HCT116 (cell line): ENCODE measurements at regions not wholly inside any gene's neighbourhood (a gene's known extent, or its start where the extent isn't known, plus 50 kb on each side); places are given as distances from the start of the nearest gene placed in this dataset.

Source experiments
- CBX3 ChIP-seq: IDR thresholded peaks from 2 replicates; pipeline ENCODE4 v1.6.1; 2012; ENCODE audit warnings: low read depth
- CEBPB ChIP-seq: IDR thresholded peaks from 2 replicates; pipeline ENCODE4 v1.6.1; 2012; ENCODE audit warnings: low read depth
- EZH2 ChIP-seq: fragments of 200-600 bp; sonication (generic); IDR thresholded peaks from 2 replicates; pipeline ENCODE4 v1.6.1; 2017; ENCODE audit warnings: antibody characterized with exemption, mixed run types
- EZH2phosphoT487 ChIP-seq: fragments of 200-600 bp; IDR thresholded peaks from 2 replicates; pipeline ENCODE4 v1.6.1; 2018; ENCODE audit warnings: antibody characterized with exemption, borderline replicate concordance
- POLR2AphosphoS5 ChIP-seq: IDR thresholded peaks from 2 replicates; pipeline ENCODE4 v1.6.1; 2011; ENCODE audit warnings: mild to moderate bottlenecking, low read depth, low read length, moderate library complexity
- RAD21 ChIP-seq: IDR thresholded peaks from 2 replicates; pipeline ENCODE4 v1.6.1; 2012; ENCODE audit warnings: low read depth, mild to moderate bottlenecking
- SIN3A ChIP-seq: IDR thresholded peaks from 2 replicates; pipeline ENCODE4 v1.6.1; 2012; ENCODE audit warnings: low read depth
- SP1 ChIP-seq: IDR thresholded peaks from 2 replicates; pipeline ENCODE4 v1.6.1; 2012; ENCODE audit warnings: low read depth

- TF ChIP-seq CBX3 (no peak), SP1 (no peak), CEBPB (no peak), EZH2 (no peak), POLR2AphosphoS5 (no peak), EZH2phosphoT487 (no peak), RAD21 (no peak), SIN3A (no peak)
Observed at GRCh38 chrX:8049827-8050226, 121.2 kb downstream of the VCX2 start.
